Esophagus muscularis mucosa (tissue), 4 donors: ENCODE measurements at regions not wholly inside any gene's neighbourhood (a gene's known extent, or its start where the extent isn't known, plus 50 kb on each side); places are given as distances from the start of the nearest gene placed in this dataset.

Source experiments
- CTCF ChIP-seq, 3 experiments: fragments of 200-600 bp in 2 of 3; fragments of 450-650 bp in 1 of 3; sonication (generic) in 2 of 3; IDR thresholded peaks; one replicate each; pipeline ENCODE4 v1.5.1; 2017 to 2019; ENCODE audit warnings: antibody characterized with exemption in 3 of 3, mild to moderate bottlenecking in 2 of 3, moderate library complexity in 1 of 3
- EP300 ChIP-seq: sonication (generic); formaldehyde crosslinking; IDR thresholded peaks from one replicate; pipeline ENCODE4 v1.6.1; 2017; ENCODE audit warnings: antibody characterized with exemption
- POLR2A ChIP-seq: fragments of 450-650 bp; IDR thresholded peaks from one replicate; pipeline ENCODE4 v1.6.1; 2017; ENCODE audit warnings: antibody characterized with exemption, moderate library complexity, mild to moderate bottlenecking, low read depth
- POLR2AphosphoS5 ChIP-seq, 2 donors: sonication (generic); formaldehyde crosslinking; IDR thresholded peaks; one replicate each; pipeline ENCODE4 v1.6.1; 2017; ENCODE audit warnings: antibody characterized with exemption in 2 of 2

- no peak for TF ChIP-seq POLR2A
- TF ChIP-seq CTCF (IDR thresholded peaks at IDR 0.05), result no peak
- TF ChIP-seq EP300, result no peak
- no peak for TF ChIP-seq POLR2AphosphoS5 (IDR thresholded peaks at IDR 0.05)
These were observed 193.8 kb downstream of the ABHD5 start for GRCh38 chr3:43884581-43884980.
